Ascending aorta (tissue), 2 donors: ENCODE measurements at regions not wholly inside any gene's neighbourhood (a gene's known extent, or its start where the extent isn't known, plus 50 kb on each side); places are given as distances from the start of the nearest gene placed in this dataset.

ENCODE experiments used
- DNase-seq, 2 donors: peaks; one replicate each; pipeline ENCODE4 v3.0.0-alpha.2; 2019; ENCODE audit warnings: low spot score in 2 of 2
- H3K27ac ChIP-seq, 2 donors: fragments of 200-600 bp; sonication (generic); one replicate each; pipeline ENCODE4 v1.5.1; 2016 to 2017; ENCODE audit warnings: mild to moderate bottlenecking in 1 of 2
- H3K27me3 ChIP-seq: fragments of 200-600 bp; sonication (generic); one replicate; pipeline ENCODE4 v1.5.1; 2017
- H3K36me3 ChIP-seq, 2 donors: fragments of 200-600 bp; sonication (generic); one replicate each; pipeline ENCODE4 v1.5.1; 2016
- H3K4me1 ChIP-seq, 2 donors: fragments of 200-600 bp; sonication (generic); one replicate each; pipeline ENCODE4 v1.5.1; 2016 to 2017; ENCODE audit warnings: mild to moderate bottlenecking in 1 of 2
- H3K4me3 ChIP-seq, 2 donors: fragments of 200-600 bp; sonication (generic); one replicate each; pipeline ENCODE4 v1.5.1; 2016 to 2017; ENCODE audit warnings: mild to moderate bottlenecking in 1 of 2
- H3K9me3 ChIP-seq, 2 donors: fragments of 200-600 bp; sonication (generic); one replicate each; pipeline ENCODE4 v1.5.1; 2016
- intact Hi-C: fragments of 100-400 bp; cut with DNase I; formaldehyde crosslinking; loops from one replicate; pipeline ENCODE4 v1.15.1; 2023
- TF ChIP-seq, protein P1 (sequence below), 3 experiments: fragments of 200-600 bp in 2 of 3; fragments of 450-650 bp in 1 of 3; sonication (generic) in 2 of 3; IDR thresholded peaks; one replicate each; pipeline ENCODE4 v1.5.1; 2016 to 2019; ENCODE audit warnings: antibody characterized with exemption in 3 of 3, mild to moderate bottlenecking in 1 of 3, moderate library complexity in 1 of 3

DNA sequence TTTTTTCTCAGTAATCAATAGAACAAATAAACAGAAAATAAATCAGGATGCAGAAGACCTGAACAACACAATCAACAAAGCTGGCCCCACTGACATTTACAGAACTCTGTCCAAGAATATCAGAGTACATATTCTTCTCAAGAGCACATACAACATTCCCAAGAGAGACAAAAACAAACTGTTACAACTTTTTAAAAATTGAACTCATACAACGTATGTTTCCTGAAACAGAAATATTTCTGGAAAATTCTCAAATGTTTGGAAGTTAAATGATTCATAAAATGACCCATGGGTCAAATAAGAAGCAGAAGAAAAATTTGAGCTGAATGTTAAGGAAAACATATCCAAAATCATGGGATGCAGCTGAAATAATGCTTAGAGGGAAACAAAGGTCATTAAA, 93.9 kb upstream of the VIPR2 start:
- H3K4me1 ChIP-seq: no peaks in the 10 kb centered on the region
- no peak overlapping the region for H3K4me3 ChIP-seq
- TF ChIP-seq, protein P1, sequence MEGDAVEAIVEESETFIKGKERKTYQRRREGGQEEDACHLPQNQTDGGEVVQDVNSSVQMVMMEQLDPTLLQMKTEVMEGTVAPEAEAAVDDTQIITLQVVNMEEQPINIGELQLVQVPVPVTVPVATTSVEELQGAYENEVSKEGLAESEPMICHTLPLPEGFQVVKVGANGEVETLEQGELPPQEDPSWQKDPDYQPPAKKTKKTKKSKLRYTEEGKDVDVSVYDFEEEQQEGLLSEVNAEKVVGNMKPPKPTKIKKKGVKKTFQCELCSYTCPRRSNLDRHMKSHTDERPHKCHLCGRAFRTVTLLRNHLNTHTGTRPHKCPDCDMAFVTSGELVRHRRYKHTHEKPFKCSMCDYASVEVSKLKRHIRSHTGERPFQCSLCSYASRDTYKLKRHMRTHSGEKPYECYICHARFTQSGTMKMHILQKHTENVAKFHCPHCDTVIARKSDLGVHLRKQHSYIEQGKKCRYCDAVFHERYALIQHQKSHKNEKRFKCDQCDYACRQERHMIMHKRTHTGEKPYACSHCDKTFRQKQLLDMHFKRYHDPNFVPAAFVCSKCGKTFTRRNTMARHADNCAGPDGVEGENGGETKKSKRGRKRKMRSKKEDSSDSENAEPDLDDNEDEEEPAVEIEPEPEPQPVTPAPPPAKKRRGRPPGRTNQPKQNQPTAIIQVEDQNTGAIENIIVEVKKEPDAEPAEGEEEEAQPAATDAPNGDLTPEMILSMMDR (IDR thresholded peaks at IDR 0.05): no peak
- no peaks in the 10 kb centered on the region for H3K36me3 ChIP-seq
- no peak for DNase-seq
- H3K27ac ChIP-seq: no peak overlapping the region
- no peaks in the 10 kb centered on the region for H3K9me3 ChIP-seq
- no peaks in the 10 kb centered on the region for H3K27me3 ChIP-seq
- intact Hi-C loops: no loop called here

DNA sequence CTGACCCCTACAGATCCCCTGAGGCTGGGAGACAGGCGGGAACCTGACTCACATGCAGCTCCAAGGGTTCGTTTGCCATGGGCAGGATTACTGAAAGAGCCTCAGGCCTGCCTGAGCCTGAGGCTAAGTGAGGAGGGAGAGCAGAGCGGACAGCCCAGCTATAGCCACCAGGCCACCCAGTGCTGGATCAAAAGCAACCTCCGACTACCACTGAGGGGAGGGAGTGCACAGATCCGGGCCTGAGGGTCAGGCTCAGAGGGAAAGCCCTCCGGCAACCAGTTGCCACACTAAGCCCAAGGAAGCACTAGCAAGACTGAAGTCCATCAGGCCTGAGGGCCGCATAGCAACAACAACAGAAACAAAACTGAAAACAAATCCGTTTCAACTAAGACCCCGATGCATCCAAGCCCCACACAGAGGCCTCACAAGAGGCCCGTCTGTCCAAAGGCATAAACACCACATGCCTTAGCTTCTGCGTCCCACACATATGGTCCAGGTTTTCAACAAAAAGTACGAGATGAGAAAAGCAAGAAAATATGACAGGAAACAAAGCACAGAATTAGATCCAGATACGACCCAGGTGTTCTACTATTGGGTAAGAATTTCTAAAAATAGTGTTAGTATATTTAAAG, 92.5 kb upstream of the VIPR2 start:
- H3K4me3 ChIP-seq: no peak overlapping the region
- no peaks in the 10 kb centered on the region for H3K4me1 ChIP-seq
- H3K36me3 ChIP-seq: no peaks in the 10 kb centered on the region
- intact Hi-C loops: no loop called here
- no peak overlapping the region for H3K27ac ChIP-seq
- TF ChIP-seq, protein P1 (IDR thresholded peaks at IDR 0.05): no peak
- no peaks in the 10 kb centered on the region for H3K9me3 ChIP-seq
- DNase-seq: no peak
- H3K27me3 ChIP-seq: no peaks in the 10 kb centered on the region

DNA sequence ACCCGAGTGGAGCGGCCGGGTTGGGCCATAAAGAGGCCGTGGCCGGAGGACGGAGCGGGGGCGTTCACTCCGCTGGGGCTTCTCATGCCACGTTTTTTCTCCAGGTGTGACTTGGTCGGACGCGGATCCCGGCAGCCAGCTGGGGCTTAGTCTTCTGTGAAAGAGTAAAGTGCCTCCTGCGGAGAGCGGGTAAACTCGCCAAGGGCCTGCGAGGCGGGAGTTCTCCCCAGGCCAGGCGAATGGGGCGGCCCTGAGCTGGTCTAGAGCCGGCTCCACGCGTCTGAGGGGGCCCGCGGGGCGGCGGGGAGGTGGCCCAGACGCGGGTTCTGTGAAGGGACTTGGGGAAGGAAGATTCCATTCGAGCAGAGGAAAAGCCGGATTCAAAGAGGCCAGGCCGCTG, 86.3 kb upstream of the VIPR2 start:
- TF ChIP-seq, protein P1 (IDR thresholded peaks at IDR 0.05): no peak
- Histone ChIP-seq H3K36me3 (no peaks in the 10 kb centered on the region), H3K4me1 (peaks cover 0 to 7% of the 10 kb centered on the region in 2 donors), H3K27ac (no peak overlapping the region), H3K9me3 (no peaks in the 10 kb centered on the region), H3K27me3 (no peaks in the 10 kb centered on the region), H3K4me3 (no peak overlapping the region)
- DNase-seq: no peak
- intact Hi-C loops: no loop called here

DNA sequence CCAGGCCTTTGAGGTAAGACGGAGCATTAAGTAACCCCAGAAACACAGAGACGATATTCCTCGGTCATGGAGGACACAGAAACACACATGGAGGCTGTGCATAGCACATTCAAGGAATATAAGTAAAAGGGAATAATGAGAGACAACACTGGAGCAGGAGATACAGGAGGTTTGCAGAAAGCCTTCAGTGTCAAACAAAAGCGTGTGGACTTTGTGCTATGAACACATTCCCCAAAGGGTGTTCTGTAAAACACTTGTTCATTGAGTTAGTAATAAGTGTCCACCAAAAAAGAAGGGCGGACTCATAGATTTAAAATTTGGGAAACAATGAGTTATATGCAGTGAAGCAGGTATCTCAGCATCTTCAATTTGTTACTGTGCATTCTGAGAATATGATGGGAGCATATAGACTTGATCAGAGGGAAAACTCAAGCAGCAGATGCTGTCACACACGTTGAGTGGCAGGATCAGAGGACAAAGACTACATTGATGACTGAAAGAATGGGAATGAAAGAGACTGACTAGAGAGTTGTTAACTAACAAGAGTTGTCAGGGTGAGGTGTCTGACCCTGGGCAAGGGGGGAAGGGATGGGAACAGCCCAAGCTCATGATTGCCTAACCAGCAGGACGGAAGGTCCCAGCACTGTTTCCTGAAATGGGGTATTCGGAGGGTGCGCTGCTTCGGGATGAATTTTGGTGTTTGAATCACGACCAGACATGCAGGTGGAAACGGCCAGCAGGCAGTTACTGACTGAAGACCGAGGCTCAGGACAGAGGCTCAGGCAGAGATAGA, 85.2 kb upstream of the VIPR2 start:
- Histone ChIP-seq H3K27ac (no peak overlapping the region), H3K4me1 (peaks cover 0 to 7% of the 10 kb centered on the region in 2 donors), H3K4me3 (no peak overlapping the region), H3K36me3 (no peaks in the 10 kb centered on the region), H3K9me3 (no peaks in the 10 kb centered on the region), H3K27me3 (no peaks in the 10 kb centered on the region)
- intact Hi-C loops: no loop called here
- TF ChIP-seq, protein P1 (IDR thresholded peaks at IDR 0.05): no peak
- no peak for DNase-seq

DNA sequence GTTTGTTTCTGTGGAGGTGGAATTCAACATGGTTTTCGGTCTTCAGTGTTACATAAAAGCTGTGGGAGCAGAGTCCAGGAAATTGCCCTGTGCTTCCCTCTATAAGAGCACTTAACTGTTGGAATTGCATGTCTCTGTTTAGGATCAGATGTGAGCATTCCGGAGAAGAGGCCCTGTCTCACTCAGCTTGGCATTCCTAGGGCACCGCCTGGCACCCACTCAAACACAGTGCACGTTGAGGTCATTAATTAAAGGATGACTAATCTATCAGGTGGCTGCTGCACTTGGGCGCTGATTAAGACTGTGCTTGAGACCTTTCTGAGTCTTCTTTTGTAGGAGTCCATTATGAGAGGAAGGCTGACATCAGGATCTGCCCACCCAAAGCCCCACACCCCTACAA, 82.8 kb upstream of the VIPR2 start:
- Histone ChIP-seq H3K4me1 (peaks cover 0 to 7% of the 10 kb centered on the region in 2 donors), H3K36me3 (no peaks in the 10 kb centered on the region), H3K27ac (no peak overlapping the region), H3K4me3 (no peak overlapping the region), H3K27me3 (no peaks in the 10 kb centered on the region), H3K9me3 (no peaks in the 10 kb centered on the region)
- intact Hi-C loops: no loop called here
- DNase-seq: no peak
- TF ChIP-seq, protein P1 (IDR thresholded peaks at IDR 0.05): no peak
